ENCODE measurements at regions not wholly inside any gene's neighbourhood (a gene's known extent, or its start where the extent isn't known, plus 50 kb on each side); places are given as distances from the start of the nearest gene placed in this dataset.

GRCh38 chr10:8323428-8324054 is 269.1 kb downstream of the GATA3 start:
- TF ChIP-seq CTCF (IDR thresholded peaks at IDR 0.05; ENCODE audit: insufficient read depth, low read length, poor library complexity, severe bottlenecking) (no peak), EZH2phosphoT487 (conservative IDR thresholded peaks at IDR 0.05; ENCODE audit: low read length) (no peak)
